BE2C (cell line): ENCODE measurements at regions not wholly inside any gene's neighbourhood (a gene's known extent, or its start where the extent isn't known, plus 50 kb on each side); places are given as distances from the start of the nearest gene placed in this dataset.

Source experiments
- DNase-seq: peaks from one replicate; pipeline ENCODE4 v3.0.0-alpha.2; 2020
- H3K27me3 ChIP-seq: fragments of 250-450 bp; sonication (Bioruptor Pico); 2 replicates; pipeline ENCODE4 v1.5.1; 2020; ENCODE audit warnings: mild to moderate bottlenecking
- H3K36me3 ChIP-seq: fragments of 250-450 bp; sonication (Bioruptor Pico); 2 replicates; pipeline ENCODE4 v1.5.1; 2020; ENCODE audit warnings: mild to moderate bottlenecking
- H3K4me1 ChIP-seq: fragments of 250-450 bp; sonication (Bioruptor Pico); 2 replicates; pipeline ENCODE4 v1.5.1; 2020
- H3K4me3 ChIP-seq: 2 replicates; pipeline ENCODE4 v1.5.1; 2011; ENCODE audit warnings: low read depth, low read length
- H3K9me3 ChIP-seq: fragments of 250-450 bp; sonication (Bioruptor Pico); 2 replicates; pipeline ENCODE4 v1.5.1; 2020
- TF ChIP-seq, protein P1 (sequence below): IDR thresholded peaks from 2 replicates; pipeline ENCODE4 v1.5.1; 2012; ENCODE audit warnings: mild to moderate bottlenecking, low read depth, low read length

DNA sequence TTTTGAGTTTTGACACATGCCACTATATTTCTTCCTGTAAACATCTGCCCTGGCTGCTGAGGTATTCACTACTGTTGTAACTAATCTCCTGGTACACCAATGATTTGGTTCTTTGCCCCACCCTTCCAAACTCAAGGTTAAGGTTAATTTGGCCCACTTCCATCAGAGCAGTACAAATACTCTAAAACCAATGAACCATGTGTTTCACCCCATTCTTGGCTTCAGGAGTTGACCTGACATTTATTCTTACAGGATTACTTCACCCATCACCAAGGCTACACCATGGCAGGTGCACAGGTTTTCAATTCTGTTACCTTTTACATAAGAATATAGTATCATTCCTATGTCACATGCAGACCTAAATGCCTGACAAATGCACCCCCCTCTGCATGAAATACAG is 1179.9 kb downstream of the ZPLD1 start:
- no peaks in the 10 kb centered on the region for H3K27me3 ChIP-seq
- DNase-seq = no peak
- peaks cover 7% of the 10 kb centered on the region for H3K4me1 ChIP-seq
- H3K9me3 ChIP-seq = peaks cover 4% of the 10 kb centered on the region; the same call in 1 of the 2 replicates
- H3K36me3 ChIP-seq = no peaks in the 10 kb centered on the region
- no peak overlapping the region for H3K4me3 ChIP-seq
- TF ChIP-seq, protein P1, sequence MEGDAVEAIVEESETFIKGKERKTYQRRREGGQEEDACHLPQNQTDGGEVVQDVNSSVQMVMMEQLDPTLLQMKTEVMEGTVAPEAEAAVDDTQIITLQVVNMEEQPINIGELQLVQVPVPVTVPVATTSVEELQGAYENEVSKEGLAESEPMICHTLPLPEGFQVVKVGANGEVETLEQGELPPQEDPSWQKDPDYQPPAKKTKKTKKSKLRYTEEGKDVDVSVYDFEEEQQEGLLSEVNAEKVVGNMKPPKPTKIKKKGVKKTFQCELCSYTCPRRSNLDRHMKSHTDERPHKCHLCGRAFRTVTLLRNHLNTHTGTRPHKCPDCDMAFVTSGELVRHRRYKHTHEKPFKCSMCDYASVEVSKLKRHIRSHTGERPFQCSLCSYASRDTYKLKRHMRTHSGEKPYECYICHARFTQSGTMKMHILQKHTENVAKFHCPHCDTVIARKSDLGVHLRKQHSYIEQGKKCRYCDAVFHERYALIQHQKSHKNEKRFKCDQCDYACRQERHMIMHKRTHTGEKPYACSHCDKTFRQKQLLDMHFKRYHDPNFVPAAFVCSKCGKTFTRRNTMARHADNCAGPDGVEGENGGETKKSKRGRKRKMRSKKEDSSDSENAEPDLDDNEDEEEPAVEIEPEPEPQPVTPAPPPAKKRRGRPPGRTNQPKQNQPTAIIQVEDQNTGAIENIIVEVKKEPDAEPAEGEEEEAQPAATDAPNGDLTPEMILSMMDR = no peak

DNA sequence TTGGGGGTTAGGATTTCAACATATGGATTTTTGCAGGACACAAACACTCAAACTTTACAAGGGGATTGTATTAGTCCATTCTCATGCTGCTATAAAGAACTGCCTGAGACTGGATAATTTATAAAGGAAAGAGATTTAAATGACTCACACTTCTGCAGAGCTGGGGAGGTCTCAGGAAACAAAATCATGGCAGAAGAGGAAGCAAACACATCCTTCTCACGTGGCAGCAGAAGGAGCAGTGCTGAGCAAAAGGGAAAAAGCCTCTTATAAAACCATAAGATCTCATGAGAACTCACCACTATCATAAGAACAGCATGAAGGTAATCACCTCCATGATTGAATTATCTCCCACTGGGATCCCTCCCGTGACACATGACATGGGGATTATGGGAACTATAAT is 1183.1 kb downstream of the ZPLD1 start:
- Histone ChIP-seq H3K9me3 (peaks cover 4% of the 10 kb centered on the region; the same call in 1 of the 2 replicates), H3K36me3 (no peaks in the 10 kb centered on the region), H3K27me3 (no peaks in the 10 kb centered on the region), H3K4me3 (no peak overlapping the region), H3K4me1 (peaks cover 7% of the 10 kb centered on the region)
- no peak for DNase-seq
- TF ChIP-seq, protein P1 = no peak

DNA sequence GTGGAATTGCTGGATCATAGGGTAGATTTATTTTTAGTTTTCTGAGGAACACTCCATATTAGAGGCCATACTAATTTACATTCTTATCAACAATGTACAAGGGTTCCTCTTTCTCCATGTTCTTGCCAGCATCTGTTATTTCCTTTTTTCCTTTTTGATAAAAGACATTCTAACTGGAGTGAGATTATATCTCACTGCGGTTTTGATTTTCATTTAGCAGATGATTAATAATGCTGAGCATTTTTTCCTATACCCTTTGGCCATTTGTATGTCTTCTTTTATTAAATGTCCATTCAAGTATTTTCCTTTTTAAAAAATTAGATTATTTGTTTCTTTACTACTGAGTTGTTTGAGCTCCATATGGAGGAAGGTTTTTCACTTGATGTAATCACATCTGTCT is 1189.5 kb downstream of the ZPLD1 start:
- no peaks in the 10 kb centered on the region for H3K27me3 ChIP-seq
- H3K4me3 ChIP-seq = no peak overlapping the region
- H3K36me3 ChIP-seq = no peaks in the 10 kb centered on the region
- H3K9me3 ChIP-seq = peaks cover under 1% of the 10 kb centered on the region
- no peaks in the 10 kb centered on the region for H3K4me1 ChIP-seq
- TF ChIP-seq, protein P1 = no peak
- DNase-seq = no peak

DNA sequence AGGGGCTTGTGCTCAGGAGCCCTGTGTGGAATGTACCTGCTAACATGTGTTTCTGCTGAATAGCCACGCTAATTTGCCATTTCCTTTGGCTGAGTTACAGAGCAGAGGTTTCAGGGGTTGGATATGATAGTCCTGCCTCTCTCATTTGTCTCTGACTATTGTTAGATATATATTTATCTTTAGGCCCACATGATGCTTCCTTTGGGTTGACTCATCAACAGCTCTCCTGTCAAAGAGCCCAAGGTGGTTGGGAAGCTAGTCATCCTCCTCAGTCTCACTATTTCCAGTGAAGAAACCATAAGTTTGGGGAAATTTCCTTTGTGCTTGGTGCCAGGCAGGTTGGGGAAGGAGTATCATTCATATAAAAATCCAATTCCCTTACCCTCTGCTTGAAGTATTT is 1194.6 kb downstream of the ZPLD1 start:
- no peaks in the 10 kb centered on the region for H3K36me3 ChIP-seq
- H3K4me1 ChIP-seq = no peaks in the 10 kb centered on the region
- DNase-seq = no peak
- H3K4me3 ChIP-seq = no peak overlapping the region
- no peaks in the 10 kb centered on the region; the same call in 1 of the 2 replicates for H3K9me3 ChIP-seq
- no peaks in the 10 kb centered on the region for H3K27me3 ChIP-seq
- TF ChIP-seq, protein P1 = no peak

DNA sequence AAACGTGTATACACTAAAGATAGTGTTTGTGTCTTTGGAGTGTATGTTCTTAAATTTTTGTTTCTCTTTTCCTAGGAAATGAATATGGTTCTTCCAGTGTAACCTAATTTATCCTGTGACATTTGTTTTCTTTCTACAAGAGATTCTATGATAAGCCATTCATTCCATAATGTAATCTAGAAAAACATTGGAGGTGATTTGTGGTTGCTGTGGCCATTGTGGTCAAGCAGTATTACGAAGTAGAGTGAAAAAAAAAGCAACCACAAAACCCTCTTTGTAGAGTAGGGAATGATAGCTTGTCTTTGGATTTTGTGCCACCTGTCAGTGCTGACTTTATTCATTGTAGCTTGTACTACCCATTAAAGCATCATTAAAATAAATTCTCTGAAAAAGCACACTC is 1209.6 kb downstream of the ZPLD1 start:
- no peak overlapping the region for H3K4me3 ChIP-seq
- no peaks in the 10 kb centered on the region for H3K36me3 ChIP-seq
- DNase-seq = no peak
- H3K9me3 ChIP-seq = no peaks in the 10 kb centered on the region
- no peaks in the 10 kb centered on the region for H3K27me3 ChIP-seq
- TF ChIP-seq, protein P1 = no peak
- peaks cover 8% of the 10 kb centered on the region for H3K4me1 ChIP-seq

DNA sequence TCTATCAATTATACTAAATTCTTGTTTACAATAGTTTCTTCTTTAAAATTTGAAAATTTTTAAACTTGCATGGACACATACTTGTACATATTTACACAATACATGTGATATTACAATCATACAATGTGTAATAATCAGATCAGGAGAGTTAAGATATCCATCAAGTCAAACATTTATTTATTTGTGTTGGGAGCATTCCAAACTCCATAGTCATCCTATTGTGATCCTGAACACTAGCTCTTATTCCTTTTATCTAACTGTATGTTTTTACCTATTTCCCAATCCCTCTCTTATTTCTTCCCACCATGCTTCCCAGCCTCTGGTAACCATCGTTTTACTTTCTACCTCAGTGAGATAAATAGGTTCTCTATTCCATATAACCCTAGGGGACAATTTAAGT is 1219.2 kb downstream of the ZPLD1 start:
- DNase-seq = no peak
- Histone ChIP-seq H3K4me1 (no peaks in the 10 kb centered on the region), H3K9me3 (no peaks in the 10 kb centered on the region), H3K4me3 (no peak overlapping the region), H3K36me3 (no peaks in the 10 kb centered on the region), H3K27me3 (no peaks in the 10 kb centered on the region)
- TF ChIP-seq, protein P1 = no peak
